ENCODE measurements at regions not wholly inside any gene's neighbourhood (a gene's known extent, or its start where the extent isn't known, plus 50 kb on each side); places are given as distances from the start of the nearest gene placed in this dataset.

DNA sequence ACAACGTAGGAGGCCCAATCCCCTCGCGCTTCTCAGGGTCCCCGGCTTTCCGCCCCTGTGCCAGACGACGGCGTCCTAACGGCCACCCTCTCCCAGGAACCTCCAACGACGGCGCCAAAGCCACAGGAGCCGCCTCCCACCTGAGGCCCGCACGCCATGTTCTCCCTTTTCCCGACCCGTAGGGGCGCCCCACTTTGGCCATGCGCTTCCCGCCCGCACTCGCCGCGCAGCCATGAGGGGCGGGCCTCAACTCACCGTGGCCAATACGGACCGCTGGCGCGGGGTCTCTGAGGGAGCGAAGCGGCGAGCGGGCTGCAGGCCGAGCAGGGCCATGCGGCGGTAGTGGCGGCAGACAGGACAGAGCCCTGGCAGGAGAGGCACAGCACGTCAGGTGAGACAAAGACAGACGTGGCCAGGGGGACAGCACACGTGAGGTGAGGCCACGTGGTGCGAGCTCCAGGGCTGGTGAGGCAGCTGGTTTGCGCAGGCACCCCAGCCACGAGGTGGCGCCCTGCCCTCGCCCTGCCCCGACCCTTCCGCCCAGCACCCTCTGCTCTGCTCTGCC lies 1005.5 kb upstream of the PTPRD start:
- Histone ChIP-seq H3K27ac (ENCODE audit: low read length) (no peak overlapping the region), H3K79me2 (ENCODE audit: low read length) (no peaks in the 10 kb centered on the region), H3K4me1 (ENCODE audit: low read length) (no peaks in the 10 kb centered on the region), H3K9ac (ENCODE audit: low read length) (no peak overlapping the region), H3K9me3 (replicated peaks; ENCODE audit: insufficient read depth, low read length) (no peaks in the 10 kb centered on the region), H3K4me3 (ENCODE audit: low read length) (no peak overlapping the region), H3K36me3 (replicated peaks; ENCODE audit: insufficient read depth, low read length) (no peaks in the 10 kb centered on the region), H2AFZ (ENCODE audit: low read length) (no peak overlapping the region), H3K4me2 (ENCODE audit: low read depth, low read length) (no peak overlapping the region), H3K9me2 (replicated peaks; ENCODE audit: insufficient read depth, low read length) (no peaks in the 10 kb centered on the region), H3F3A (ENCODE audit: insufficient read depth, low read length) (no peaks in the 10 kb centered on the region), H3K27me3 (replicated peaks; ENCODE audit: insufficient read depth, low read length) (no peaks in the 10 kb centered on the region), H4K20me1 (ENCODE audit: insufficient read depth, low read length) (no peaks in the 10 kb centered on the region)
- TF ChIP-seq, protein P1, sequence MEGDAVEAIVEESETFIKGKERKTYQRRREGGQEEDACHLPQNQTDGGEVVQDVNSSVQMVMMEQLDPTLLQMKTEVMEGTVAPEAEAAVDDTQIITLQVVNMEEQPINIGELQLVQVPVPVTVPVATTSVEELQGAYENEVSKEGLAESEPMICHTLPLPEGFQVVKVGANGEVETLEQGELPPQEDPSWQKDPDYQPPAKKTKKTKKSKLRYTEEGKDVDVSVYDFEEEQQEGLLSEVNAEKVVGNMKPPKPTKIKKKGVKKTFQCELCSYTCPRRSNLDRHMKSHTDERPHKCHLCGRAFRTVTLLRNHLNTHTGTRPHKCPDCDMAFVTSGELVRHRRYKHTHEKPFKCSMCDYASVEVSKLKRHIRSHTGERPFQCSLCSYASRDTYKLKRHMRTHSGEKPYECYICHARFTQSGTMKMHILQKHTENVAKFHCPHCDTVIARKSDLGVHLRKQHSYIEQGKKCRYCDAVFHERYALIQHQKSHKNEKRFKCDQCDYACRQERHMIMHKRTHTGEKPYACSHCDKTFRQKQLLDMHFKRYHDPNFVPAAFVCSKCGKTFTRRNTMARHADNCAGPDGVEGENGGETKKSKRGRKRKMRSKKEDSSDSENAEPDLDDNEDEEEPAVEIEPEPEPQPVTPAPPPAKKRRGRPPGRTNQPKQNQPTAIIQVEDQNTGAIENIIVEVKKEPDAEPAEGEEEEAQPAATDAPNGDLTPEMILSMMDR (IDR thresholded peaks at IDR 0.05; ENCODE audit: low read length), result no peak
- TF ChIP-seq EZH2 (optimal IDR thresholded peaks at IDR 0.05; ENCODE audit: low read depth, low read length) (no peak), EZH2phosphoT487 (IDR thresholded peaks at IDR 0.05; ENCODE audit: low read length) (no peak)
- no peak for DNase-seq

DNA sequence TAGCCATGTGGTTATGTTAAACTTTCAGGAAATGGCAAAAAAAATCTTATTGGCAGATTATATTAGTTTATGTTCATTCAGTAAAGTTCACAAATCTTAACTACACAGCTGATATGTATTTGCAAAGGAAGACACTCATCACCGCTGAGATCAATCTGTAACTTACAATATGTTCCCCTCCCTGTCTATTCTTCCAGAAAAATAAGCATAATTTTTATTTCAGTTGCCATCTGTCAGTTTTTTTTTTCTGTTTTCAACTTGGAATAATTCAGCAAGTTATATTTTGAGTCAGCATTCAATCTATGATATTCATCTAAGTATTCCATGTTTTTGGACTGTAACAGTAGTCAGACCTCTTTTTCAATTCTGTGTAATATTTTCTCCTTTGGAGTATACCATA lies 1019.9 kb upstream of the PTPRD start:
- no peaks in the 10 kb centered on the region for H4K20me1 ChIP-seq (ENCODE audit: insufficient read depth, low read length)
- no peak for DNase-seq
- H3K4me1 ChIP-seq (ENCODE audit: low read length), result no peaks in the 10 kb centered on the region
- H3K4me2 ChIP-seq (ENCODE audit: low read depth, low read length), result no peak overlapping the region
- TF ChIP-seq, protein P1 (IDR thresholded peaks at IDR 0.05; ENCODE audit: low read length), result no peak
- TF ChIP-seq EZH2phosphoT487 (IDR thresholded peaks at IDR 0.05; ENCODE audit: low read length), result no peak
- no peak for TF ChIP-seq EZH2 (optimal IDR thresholded peaks at IDR 0.05; ENCODE audit: low read depth, low read length)
- no peaks in the 10 kb centered on the region for H3K9me2 ChIP-seq (replicated peaks; ENCODE audit: insufficient read depth, low read length)
- no peaks in the 10 kb centered on the region for H3K9me3 ChIP-seq (replicated peaks; ENCODE audit: insufficient read depth, low read length)
- no peak overlapping the region for H2AFZ ChIP-seq (ENCODE audit: low read length)
- H3K27me3 ChIP-seq (replicated peaks; ENCODE audit: insufficient read depth, low read length), result no peaks in the 10 kb centered on the region
- no peaks in the 10 kb centered on the region for H3K36me3 ChIP-seq (replicated peaks; ENCODE audit: insufficient read depth, low read length)
- H3K4me3 ChIP-seq (ENCODE audit: low read length), result no peak overlapping the region
- H3K79me2 ChIP-seq (ENCODE audit: low read length), result no peaks in the 10 kb centered on the region
- H3K9ac ChIP-seq (ENCODE audit: low read length), result no peak overlapping the region
- no peak overlapping the region for H3K27ac ChIP-seq (ENCODE audit: low read length)
- no peaks in the 10 kb centered on the region for H3F3A ChIP-seq (ENCODE audit: insufficient read depth, low read length)

DNA sequence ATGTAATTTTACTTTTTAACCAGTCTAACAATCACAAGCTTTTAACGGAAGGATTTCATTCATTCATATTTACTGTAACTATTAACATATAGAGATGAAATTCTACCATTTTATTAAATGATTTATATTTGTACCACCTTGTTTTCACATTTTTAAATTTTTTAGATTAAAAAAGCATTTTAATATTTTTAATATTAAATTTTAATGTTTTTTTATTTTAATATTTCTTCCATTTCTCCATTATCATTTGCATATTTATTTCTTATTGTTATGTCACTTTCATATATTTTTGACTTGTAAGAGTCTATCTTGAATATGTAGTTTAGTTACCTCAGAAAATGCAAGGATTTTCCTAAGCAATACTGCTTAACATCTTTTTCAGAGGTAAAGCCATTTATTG lies 1034.0 kb upstream of the PTPRD start:
- Histone ChIP-seq H2AFZ (ENCODE audit: low read length) (no peak overlapping the region), H4K20me1 (ENCODE audit: insufficient read depth, low read length) (no peaks in the 10 kb centered on the region), H3K4me3 (ENCODE audit: low read length) (no peak overlapping the region), H3K9ac (ENCODE audit: low read length) (no peak overlapping the region), H3K36me3 (replicated peaks; ENCODE audit: insufficient read depth, low read length) (no peaks in the 10 kb centered on the region), H3K27ac (ENCODE audit: low read length) (no peak overlapping the region), H3F3A (ENCODE audit: insufficient read depth, low read length) (no peaks in the 10 kb centered on the region), H3K79me2 (ENCODE audit: low read length) (no peaks in the 10 kb centered on the region), H3K9me3 (replicated peaks; ENCODE audit: insufficient read depth, low read length) (no peaks in the 10 kb centered on the region), H3K4me2 (ENCODE audit: low read depth, low read length) (no peak overlapping the region), H3K27me3 (replicated peaks; ENCODE audit: insufficient read depth, low read length) (no peaks in the 10 kb centered on the region), H3K9me2 (replicated peaks; ENCODE audit: insufficient read depth, low read length) (no peaks in the 10 kb centered on the region), H3K4me1 (ENCODE audit: low read length) (no peaks in the 10 kb centered on the region)
- TF ChIP-seq, protein P1 (IDR thresholded peaks at IDR 0.05; ENCODE audit: low read length), result no peak
- TF ChIP-seq EZH2 (optimal IDR thresholded peaks at IDR 0.05; ENCODE audit: low read depth, low read length) (no peak), EZH2phosphoT487 (IDR thresholded peaks at IDR 0.05; ENCODE audit: low read length) (no peak)
- no peak for DNase-seq

Data from MM.1S (cell line).